Tibial nerve (tissue), 3 donors: ENCODE measurements at regions not wholly inside any gene's neighbourhood (a gene's known extent, or its start where the extent isn't known, plus 50 kb on each side); places are given as distances from the start of the nearest gene placed in this dataset.

Experiments used
- POLR2A ChIP-seq, 2 donors: fragments of 450-650 bp; IDR thresholded peaks; one replicate each; pipeline ENCODE4 v1.6.1; 2017; ENCODE audit warnings: antibody characterized with exemption in 2 of 2, mild to moderate bottlenecking in 2 of 2, moderate library complexity in 2 of 2
- TF ChIP-seq, protein P1 (sequence below), 5 experiments: fragments of 200-600 bp in 3 of 5; fragments of 450-650 bp in 2 of 5; sonication (generic) in 3 of 5; IDR thresholded peaks; one replicate each; pipeline ENCODE4 v1.5.1; 2016 to 2019; ENCODE audit warnings: antibody characterized with exemption in 5 of 5, mild to moderate bottlenecking in 3 of 5, moderate library complexity in 2 of 5

DNA sequence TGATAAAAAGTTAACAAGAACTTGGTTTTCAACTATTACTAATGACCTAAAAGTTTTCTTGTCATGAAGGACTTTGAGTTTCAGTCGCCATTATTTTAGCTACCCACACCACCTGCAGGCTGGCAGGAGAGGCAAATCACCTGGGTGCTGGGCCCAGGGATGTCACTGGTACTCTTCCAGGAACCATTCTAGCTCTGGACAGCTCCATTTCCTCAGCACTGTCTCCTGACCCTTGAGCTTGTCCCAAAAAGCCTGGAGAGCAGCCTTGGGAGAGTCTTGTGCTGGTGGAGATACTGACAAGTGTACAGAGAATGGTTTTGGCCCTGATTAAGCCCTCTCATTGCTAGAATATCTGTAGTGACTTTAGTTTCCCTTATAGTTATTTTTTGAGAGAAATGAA is 1924.1 kb upstream of the WWC1 start:
- TF ChIP-seq, protein P1, sequence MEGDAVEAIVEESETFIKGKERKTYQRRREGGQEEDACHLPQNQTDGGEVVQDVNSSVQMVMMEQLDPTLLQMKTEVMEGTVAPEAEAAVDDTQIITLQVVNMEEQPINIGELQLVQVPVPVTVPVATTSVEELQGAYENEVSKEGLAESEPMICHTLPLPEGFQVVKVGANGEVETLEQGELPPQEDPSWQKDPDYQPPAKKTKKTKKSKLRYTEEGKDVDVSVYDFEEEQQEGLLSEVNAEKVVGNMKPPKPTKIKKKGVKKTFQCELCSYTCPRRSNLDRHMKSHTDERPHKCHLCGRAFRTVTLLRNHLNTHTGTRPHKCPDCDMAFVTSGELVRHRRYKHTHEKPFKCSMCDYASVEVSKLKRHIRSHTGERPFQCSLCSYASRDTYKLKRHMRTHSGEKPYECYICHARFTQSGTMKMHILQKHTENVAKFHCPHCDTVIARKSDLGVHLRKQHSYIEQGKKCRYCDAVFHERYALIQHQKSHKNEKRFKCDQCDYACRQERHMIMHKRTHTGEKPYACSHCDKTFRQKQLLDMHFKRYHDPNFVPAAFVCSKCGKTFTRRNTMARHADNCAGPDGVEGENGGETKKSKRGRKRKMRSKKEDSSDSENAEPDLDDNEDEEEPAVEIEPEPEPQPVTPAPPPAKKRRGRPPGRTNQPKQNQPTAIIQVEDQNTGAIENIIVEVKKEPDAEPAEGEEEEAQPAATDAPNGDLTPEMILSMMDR (IDR thresholded peaks at IDR 0.05): no peak
- no peak for TF ChIP-seq POLR2A (IDR thresholded peaks at IDR 0.05)
